ENCODE measurements at regions not wholly inside any gene's neighbourhood (a gene's known extent, or its start where the extent isn't known, plus 50 kb on each side); places are given as distances from the start of the nearest gene placed in this dataset.

GRCh38 chr6:6980999-6981597 is 126.7 kb upstream of the RREB1 start:
- Histone ChIP-seq H3K27ac (ENCODE audit: low read depth in 1 of 2, low read length in 1 of 2) (no peak overlapping the region), H3K4me3 (no peak overlapping the region), H3K27me3 (ENCODE audit: control insufficient read depth in 3 of 3, insufficient read depth in 3 of 3, low read length in 2 of 3) (no peaks in the 10 kb centered on the region), H3K36me3 (ENCODE audit: control insufficient read depth in 4 of 4, insufficient read depth in 4 of 4, low read length in 4 of 4) (no peaks in the 10 kb centered on the region), H3K9me3 (ENCODE audit: control insufficient read depth in 4 of 4, insufficient read depth in 3 of 4, low read length in 3 of 4) (no peaks in the 10 kb centered on the region), H3K4me1 (ENCODE audit: control insufficient read depth in 5 of 5, insufficient read depth in 5 of 5, low read length in 5 of 5) (peaks cover 0 to 10% (median 5%) of the 10 kb centered on the region in 5 donors), H3K9ac (ENCODE audit: insufficient read depth in 1 of 2, low read length in 2 of 2) (no peak overlapping the region)
- ATAC-seq (ENCODE audit: insufficient read depth, low FRiP score) (no peak), DNase-seq (peak; percentile 22 to 78 (median 71))
- TF ChIP-seq CTCF (IDR thresholded peaks at IDR 0.05; ENCODE audit: control extremely low read depth, extremely low read depth) = no peak
- WGBS, 2 donors = 75 to 83% methylated on average over 14 of the region's 14 CpGs

DNA sequence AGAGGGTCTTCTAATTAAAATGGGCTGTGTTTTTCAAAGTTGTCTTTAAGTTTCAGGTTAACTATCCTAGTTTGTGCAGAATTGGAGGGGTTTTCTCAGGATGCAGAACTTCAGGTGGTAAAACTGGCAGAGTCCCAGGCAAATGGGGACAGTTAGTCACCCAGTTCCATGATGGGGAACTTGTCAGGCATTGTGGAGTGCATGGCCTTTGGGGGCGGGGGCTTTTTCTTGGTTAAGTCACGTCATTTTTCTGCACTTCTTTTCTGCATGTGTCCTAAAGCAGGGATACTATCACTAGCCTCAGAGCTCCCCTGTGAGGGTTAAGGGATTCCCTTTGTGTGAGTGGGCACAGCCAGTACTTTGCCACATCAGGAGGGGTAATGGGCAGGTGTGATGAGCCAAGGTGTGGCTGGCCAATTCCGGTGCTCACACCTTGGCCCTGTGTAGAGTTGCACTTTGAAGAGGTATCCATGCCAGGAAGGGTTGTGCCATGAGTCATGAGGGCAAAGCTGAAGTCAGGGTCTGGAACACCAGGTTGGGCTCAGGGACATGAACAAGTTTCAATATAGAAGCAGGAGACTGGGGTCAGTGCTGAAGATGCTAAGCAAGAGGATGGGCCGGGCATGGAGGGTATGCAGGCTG is 126.0 kb upstream of the RREB1 start:
- DNase-seq (no peak), ATAC-seq (ENCODE audit: insufficient read depth, low FRiP score) (no peak)
- Histone ChIP-seq H3K36me3 (ENCODE audit: control insufficient read depth in 4 of 4, insufficient read depth in 4 of 4, low read length in 4 of 4) (no peaks in the 10 kb centered on the region), H3K9me3 (ENCODE audit: control insufficient read depth in 4 of 4, insufficient read depth in 3 of 4, low read length in 3 of 4) (no peaks in the 10 kb centered on the region), H3K27me3 (ENCODE audit: control insufficient read depth in 3 of 3, insufficient read depth in 3 of 3, low read length in 2 of 3) (no peaks in the 10 kb centered on the region), H3K9ac (ENCODE audit: insufficient read depth in 1 of 2, low read length in 2 of 2) (no peak overlapping the region), H3K27ac (ENCODE audit: low read depth in 1 of 2, low read length in 1 of 2) (no peak overlapping the region), H3K4me3 (no peak overlapping the region), H3K4me1 (ENCODE audit: control insufficient read depth in 5 of 5, insufficient read depth in 5 of 5, low read length in 5 of 5) (peaks cover 0 to 10% (median 5%) of the 10 kb centered on the region in 5 donors)
- no peak for TF ChIP-seq CTCF (IDR thresholded peaks at IDR 0.05; ENCODE audit: control extremely low read depth, extremely low read depth)
- WGBS, 2 donors = 86 to 89% methylated on average over 4 of the region's 4 CpGs

GRCh38 chr6:6982663-6983062 is 125.1 kb upstream of the RREB1 start:
- Histone ChIP-seq H3K36me3 (ENCODE audit: control insufficient read depth in 4 of 4, insufficient read depth in 4 of 4, low read length in 4 of 4) (no peaks in the 10 kb centered on the region), H3K4me3 (no peak overlapping the region), H3K9ac (ENCODE audit: insufficient read depth in 1 of 2, low read length in 2 of 2) (no peak overlapping the region), H3K27me3 (ENCODE audit: control insufficient read depth in 3 of 3, insufficient read depth in 3 of 3, low read length in 2 of 3) (no peaks in the 10 kb centered on the region), H3K4me1 (ENCODE audit: control insufficient read depth in 5 of 5, insufficient read depth in 5 of 5, low read length in 5 of 5) (peaks cover 0 to 10% (median 5%) of the 10 kb centered on the region in 5 donors), H3K9me3 (ENCODE audit: control insufficient read depth in 4 of 4, insufficient read depth in 3 of 4, low read length in 3 of 4) (no peaks in the 10 kb centered on the region), H3K27ac (ENCODE audit: low read depth in 1 of 2, low read length in 1 of 2) (no peak overlapping the region)
- DNase-seq (no peak), ATAC-seq (ENCODE audit: insufficient read depth, low FRiP score) (no peak)
- WGBS, 2 donors = 83 to 87% methylated on average over 6 of the region's 6 CpGs
- TF ChIP-seq CTCF (IDR thresholded peaks at IDR 0.05; ENCODE audit: control extremely low read depth, extremely low read depth) = no peak

All from lung (tissue), 11 donors.